CD4-positive, alpha-beta T cell (primary cell): ENCODE measurements at regions not wholly inside any gene's neighbourhood (a gene's known extent, or its start where the extent isn't known, plus 50 kb on each side); places are given as distances from the start of the nearest gene placed in this dataset.
"Not testable (repeated sequence)": the region's sequence is repeated elsewhere in the genome, so short reads cannot be mapped to it uniquely, and the experiment has no call there.

Source experiments
- ATAC-seq: fragments of 200-7000 bp; cut with Tn5 transposase; one replicate; pipeline ENCODE4 v1.10.0; 2022; ENCODE audit warnings: mild to moderate bottlenecking; ENCODE audit not compliant: poor library complexity
- CTCF ChIA-PET: fragments of 350-600 bp; sonication (Branson Sonifier 250); formaldehyde crosslinking; loops from one replicate; lab custom pipeline; 2021; ENCODE audit warnings: antibody characterized with exemption, inconsistent platforms; lab: Charles Lee
- POLR2A ChIA-PET: fragments of 350-600 bp; sonication (Branson Sonifier 250); formaldehyde crosslinking; loops from one replicate; lab custom pipeline; 2021; ENCODE audit warnings: antibody characterized with exemption, inconsistent platforms; lab: Charles Lee
- DNase-seq, 14 experiments: peaks; one replicate each; pipeline ENCODE4 v3.0.0-alpha.2; 2013 to 2020; ENCODE audit warnings: mixed read lengths in 2 of 14
- H3K27ac ChIP-seq, 2 donors: one replicate each; pipeline versions ENCODE4 v1.5.1 to v1.7.0; 2013; ENCODE audit warnings: low read length in 2 of 2, low read depth in 1 of 2, mild to moderate bottlenecking in 1 of 2
- H3K27me3 ChIP-seq, 2 experiments: 1 replicate in 1 of 2; 2 replicates in 1 of 2; pipeline versions ENCODE4 v1.6.1 to v1.7.0; 2013; ENCODE audit warnings: low read length in 2 of 2, control low read depth in 1 of 2, mild to moderate bottlenecking in 1 of 2, moderate library complexity in 1 of 2; ENCODE audit not compliant: insufficient read depth in 2 of 2, control insufficient read depth in 1 of 2
- H3K36me3 ChIP-seq: one replicate; pipeline ENCODE4 v1.6.1; 2013; ENCODE audit warnings: low read length, control low read depth; ENCODE audit not compliant: insufficient read depth
- H3K4me1 ChIP-seq: one replicate; pipeline ENCODE4 v1.6.1; 2013; ENCODE audit warnings: low read length, control low read depth; ENCODE audit not compliant: insufficient read depth
- H3K4me3 ChIP-seq: one replicate; pipeline ENCODE4 v1.5.1; 2013; ENCODE audit warnings: mild to moderate bottlenecking, low read length, moderate library complexity
- H3K9me3 ChIP-seq, 2 experiments: 1 replicate in 1 of 2; 2 replicates in 1 of 2; pipeline versions ENCODE4 v1.6.1 to v1.7.0; 2013; ENCODE audit warnings: low read length in 2 of 2, mild to moderate bottlenecking in 2 of 2, control low read depth in 1 of 2, moderate library complexity in 1 of 2; ENCODE audit not compliant: control insufficient read depth in 1 of 2, insufficient read depth in 1 of 2
- H3K27ac Mint-ChIP-seq: one replicate; pipeline ENCODE4 v1.8.0; 2020; ENCODE audit warnings: mixed read lengths
- H3K27me3 Mint-ChIP-seq: one replicate; pipeline ENCODE4 v1.8.0; 2021; ENCODE audit warnings: mixed read lengths
- H3K36me3 Mint-ChIP-seq: one replicate; pipeline ENCODE4 v1.8.0; 2021; ENCODE audit warnings: low read depth, mixed read lengths
- H3K4me1 Mint-ChIP-seq: one replicate; pipeline ENCODE4 v1.8.0; 2021; ENCODE audit warnings: low read depth, mixed read lengths
- H3K4me3 Mint-ChIP-seq: one replicate; pipeline ENCODE4 v1.8.0; 2020; ENCODE audit warnings: mild to moderate bottlenecking, mixed read lengths
- H3K9me3 Mint-ChIP-seq: one replicate; pipeline ENCODE4 v1.8.0; 2020; ENCODE audit warnings: mixed read lengths
- intact Hi-C, 2 experiments: fragments of 100-400 bp; cut with DNase I in 1 of 2; cut with micrococcal nuclease in 1 of 2; formaldehyde crosslinking; loops; one replicate each; pipeline versions ENCODE4 v1.15.1 to v1.9.0; 2023 to 2025; cut with DNase I, micrococcal nuclease
- TF ChIP-seq, protein P1 (sequence below): fragments of 200-600 bp; IDR thresholded peaks from one replicate; pipeline ENCODE4 v1.8.0; 2022; ENCODE audit warnings: antibody characterized with exemption, mild to moderate bottlenecking

DNA sequence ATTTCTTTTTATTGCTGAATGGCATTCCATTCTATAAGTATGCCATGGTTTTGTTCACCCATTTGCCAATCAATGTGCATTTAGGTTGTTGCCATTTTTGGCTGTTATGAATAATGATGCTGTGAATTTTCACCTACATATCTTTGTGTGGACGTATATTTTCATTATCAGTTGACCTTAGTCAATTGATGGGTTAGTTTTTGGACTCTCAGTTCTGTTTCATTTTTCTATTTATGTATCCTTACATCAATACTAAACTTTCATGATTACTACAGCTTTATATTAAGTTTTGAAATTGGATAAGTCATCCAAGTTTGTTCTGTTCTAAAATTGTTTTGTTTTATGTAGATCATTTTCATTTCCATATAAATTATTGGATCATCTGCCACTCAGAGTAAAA lies 261.9 kb upstream of the CNR1 start:
- Mint-ChIP-seq H3K27me3 (peaks cover 8% of the 10 kb centered on the region), H3K36me3 (no peaks in the 10 kb centered on the region), H3K4me1 (no peaks in the 10 kb centered on the region), H3K9me3 (no peaks in the 10 kb centered on the region), H3K27ac (no peak overlapping the region), H3K4me3 (no peak overlapping the region)
- intact Hi-C loops: no loop called here
- ChIA-PET POLR2A (no interaction called here), CTCF (no interaction called here)
- no peaks in the 10 kb centered on the region for H3K27me3 ChIP-seq
- H3K36me3 ChIP-seq: no peaks in the 10 kb centered on the region
- H3K4me3 ChIP-seq: no peak overlapping the region
- TF ChIP-seq, protein P1, sequence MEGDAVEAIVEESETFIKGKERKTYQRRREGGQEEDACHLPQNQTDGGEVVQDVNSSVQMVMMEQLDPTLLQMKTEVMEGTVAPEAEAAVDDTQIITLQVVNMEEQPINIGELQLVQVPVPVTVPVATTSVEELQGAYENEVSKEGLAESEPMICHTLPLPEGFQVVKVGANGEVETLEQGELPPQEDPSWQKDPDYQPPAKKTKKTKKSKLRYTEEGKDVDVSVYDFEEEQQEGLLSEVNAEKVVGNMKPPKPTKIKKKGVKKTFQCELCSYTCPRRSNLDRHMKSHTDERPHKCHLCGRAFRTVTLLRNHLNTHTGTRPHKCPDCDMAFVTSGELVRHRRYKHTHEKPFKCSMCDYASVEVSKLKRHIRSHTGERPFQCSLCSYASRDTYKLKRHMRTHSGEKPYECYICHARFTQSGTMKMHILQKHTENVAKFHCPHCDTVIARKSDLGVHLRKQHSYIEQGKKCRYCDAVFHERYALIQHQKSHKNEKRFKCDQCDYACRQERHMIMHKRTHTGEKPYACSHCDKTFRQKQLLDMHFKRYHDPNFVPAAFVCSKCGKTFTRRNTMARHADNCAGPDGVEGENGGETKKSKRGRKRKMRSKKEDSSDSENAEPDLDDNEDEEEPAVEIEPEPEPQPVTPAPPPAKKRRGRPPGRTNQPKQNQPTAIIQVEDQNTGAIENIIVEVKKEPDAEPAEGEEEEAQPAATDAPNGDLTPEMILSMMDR: no peak
- ATAC-seq (no peak), DNase-seq (no peak)
- H3K4me1 ChIP-seq: no peaks in the 10 kb centered on the region
- no peak overlapping the region for H3K27ac ChIP-seq
- peaks cover 0 to under 1% of the 10 kb centered on the region in 2 experiments for H3K9me3 ChIP-seq

DNA sequence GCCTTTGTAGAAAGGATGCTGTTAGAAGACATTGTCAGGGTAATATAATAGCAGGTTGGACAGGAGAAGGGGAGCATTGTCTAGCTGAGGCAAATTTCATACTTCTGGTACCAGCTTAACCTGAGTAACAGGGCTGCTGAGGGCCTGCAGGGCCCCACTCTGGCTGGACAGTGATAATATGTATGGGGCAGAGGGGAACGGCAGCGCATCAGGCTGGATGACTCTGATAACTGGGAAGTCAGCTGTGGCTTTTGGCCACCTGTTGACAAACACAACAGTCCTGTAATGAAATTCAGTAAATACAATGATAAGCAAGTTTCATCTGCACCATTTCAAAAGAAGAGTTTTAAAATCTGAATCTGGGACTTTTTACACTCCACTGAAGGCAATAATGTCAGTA lies 259.9 kb upstream of the CNR1 start:
- no peaks in the 10 kb centered on the region for H3K27me3 Mint-ChIP-seq
- CTCF ChIA-PET: no interaction called here
- no peaks in the 10 kb centered on the region for H3K9me3 Mint-ChIP-seq
- H3K36me3 ChIP-seq: no peaks in the 10 kb centered on the region
- H3K27ac ChIP-seq: no peak overlapping the region
- H3K27me3 ChIP-seq: no peaks in the 10 kb centered on the region
- DNase-seq: no peak
- intact Hi-C loops: no loop called here
- no peaks in the 10 kb centered on the region for H3K36me3 Mint-ChIP-seq
- H3K9me3 ChIP-seq: peaks cover 0 to 4% of the 10 kb centered on the region in 2 experiments
- H3K4me3 ChIP-seq: no peak overlapping the region
- TF ChIP-seq, protein P1: no peak
- H3K4me3 Mint-ChIP-seq: no peak overlapping the region
- POLR2A ChIA-PET: no interaction called here
- no peaks in the 10 kb centered on the region for H3K4me1 Mint-ChIP-seq
- no peak overlapping the region for H3K27ac Mint-ChIP-seq
- ATAC-seq: no peak
- H3K4me1 ChIP-seq: no peaks in the 10 kb centered on the region

- Histone ChIP-seq H3K9me3 (peaks cover 0 to 4% of the 10 kb centered on the region in 2 experiments), H3K4me3 (no peak overlapping the region), H3K27me3 (no peaks in the 10 kb centered on the region), H3K36me3 (no peaks in the 10 kb centered on the region), H3K4me1 (no peaks in the 10 kb centered on the region), H3K27ac (no peak overlapping the region)
- H3K27me3 Mint-ChIP-seq: no peaks in the 10 kb centered on the region
- no peak overlapping the region for H3K27ac Mint-ChIP-seq
- DNase-seq (no peak), ATAC-seq (no peak)
- H3K4me1 Mint-ChIP-seq: no peaks in the 10 kb centered on the region
- CTCF ChIA-PET: no interaction called here
- no peak overlapping the region for H3K4me3 Mint-ChIP-seq
- POLR2A ChIA-PET: no interaction called here
- TF ChIP-seq, protein P1: no peak
- intact Hi-C loops: no loop called here
- no peaks in the 10 kb centered on the region for H3K9me3 Mint-ChIP-seq
- H3K36me3 Mint-ChIP-seq: no peaks in the 10 kb centered on the region
Measured at GRCh38 chr6:88422831-88423230, 256.7 kb upstream of the CNR1 start.

DNA sequence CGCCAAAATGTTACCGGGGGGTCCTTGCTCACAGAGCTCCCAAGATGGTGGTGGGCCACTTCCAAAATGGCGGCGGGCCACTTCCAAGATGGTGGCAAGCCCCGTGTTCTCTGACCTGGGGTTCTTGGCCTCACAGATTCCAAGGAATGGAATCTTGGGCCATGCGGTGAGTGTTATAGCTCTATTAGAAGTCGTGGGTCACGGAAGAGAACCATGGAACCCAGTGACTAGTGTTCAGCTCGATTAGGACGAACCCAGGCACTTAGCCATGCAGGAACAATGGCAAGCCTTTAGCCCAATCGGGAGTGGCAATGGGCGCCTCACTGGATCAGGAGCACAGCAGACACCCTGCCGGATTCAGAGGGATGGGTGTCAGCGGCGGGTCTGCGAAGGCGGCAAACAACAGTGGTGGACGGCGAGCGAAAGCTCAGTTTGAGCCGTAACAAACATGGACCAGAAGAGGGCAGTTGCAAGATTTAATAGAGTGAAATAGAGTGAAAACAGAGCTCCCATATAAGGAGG lies 254.9 kb upstream of the CNR1 start:
- H3K4me3 Mint-ChIP-seq, H3K27ac Mint-ChIP-seq, CTCF ChIA-PET, intact Hi-C loops, H3K27me3 ChIP-seq, H3K27me3 Mint-ChIP-seq, H3K9me3 Mint-ChIP-seq, ATAC-seq, H3K9me3 ChIP-seq, H3K36me3 Mint-ChIP-seq, DNase-seq, H3K4me3 ChIP-seq, H3K4me1 ChIP-seq, POLR2A ChIA-PET, H3K27ac ChIP-seq, H3K36me3 ChIP-seq, H3K4me1 Mint-ChIP-seq: not testable (repeated sequence)

GRCh38 chr6:88418921-88419810 lies 253.0 kb upstream of the CNR1 start:
- H3K4me1 ChIP-seq, H3K4me3 Mint-ChIP-seq, H3K27ac Mint-ChIP-seq, H3K27me3 ChIP-seq, H3K9me3 Mint-ChIP-seq, H3K9me3 ChIP-seq, H3K4me1 Mint-ChIP-seq, H3K27me3 Mint-ChIP-seq, H3K27ac ChIP-seq, intact Hi-C loops, H3K36me3 Mint-ChIP-seq, DNase-seq, POLR2A ChIA-PET, CTCF ChIA-PET, ATAC-seq, H3K36me3 ChIP-seq, H3K4me3 ChIP-seq: not testable (repeated sequence)
